ENCODE measurements at regions not wholly inside any gene's neighbourhood (a gene's known extent, or its start where the extent isn't known, plus 50 kb on each side); places are given as distances from the start of the nearest gene placed in this dataset.
"Not testable (repeated sequence)": the region's sequence is repeated elsewhere in the genome, so short reads cannot be mapped to it uniquely, and the experiment has no call there.

GRCh38 chr1:96617375-96617774, 104.2 kb upstream of the PTBP2 start:
- not testable (repeated sequence) for DNase-seq

- no peak for DNase-seq
These were observed 89.4 kb upstream of the PTBP2 start for GRCh38 chr1:96632045-96632664.

- DNase-seq: no peak
These were observed 87.9 kb upstream of the PTBP2 start for GRCh38 chr1:96633695-96634094.

- no peak for DNase-seq
These were observed 86.7 kb upstream of the PTBP2 start for GRCh38 chr1:96634883-96635282.

GRCh38 chr1:96641282-96641681, 80.3 kb upstream of the PTBP2 start:
- no peak for DNase-seq

- DNase-seq: no peak
These were observed 78.1 kb upstream of the PTBP2 start for GRCh38 chr1:96643519-96643918.

GRCh38 chr1:96649301-96649700, 72.3 kb upstream of the PTBP2 start:
- no peak for DNase-seq

GRCh38 chr1:96651517-96651916, 70.1 kb upstream of the PTBP2 start:
- DNase-seq: no peak

- DNase-seq: no peak
These were observed 61.5 kb upstream of the PTBP2 start for GRCh38 chr1:96660051-96660450.

GRCh38 chr1:96660503-96660902, 61.1 kb upstream of the PTBP2 start:
- DNase-seq: no peak

All from left kidney (tissue), 1 donor.